Non-pigmented ciliary epithelial cell (primary cell): ENCODE measurements at regions not wholly inside any gene's neighbourhood (a gene's known extent, or its start where the extent isn't known, plus 50 kb on each side); places are given as distances from the start of the nearest gene placed in this dataset.
"Not testable (repeated sequence)": the region's sequence is repeated elsewhere in the genome, so short reads cannot be mapped to it uniquely, and the experiment has no call there.

ENCODE experiments used
- DNase-seq: peaks from one replicate; pipeline ENCODE4 v3.0.0-alpha.2; 2010; ENCODE audit warnings: low read depth

DNA sequence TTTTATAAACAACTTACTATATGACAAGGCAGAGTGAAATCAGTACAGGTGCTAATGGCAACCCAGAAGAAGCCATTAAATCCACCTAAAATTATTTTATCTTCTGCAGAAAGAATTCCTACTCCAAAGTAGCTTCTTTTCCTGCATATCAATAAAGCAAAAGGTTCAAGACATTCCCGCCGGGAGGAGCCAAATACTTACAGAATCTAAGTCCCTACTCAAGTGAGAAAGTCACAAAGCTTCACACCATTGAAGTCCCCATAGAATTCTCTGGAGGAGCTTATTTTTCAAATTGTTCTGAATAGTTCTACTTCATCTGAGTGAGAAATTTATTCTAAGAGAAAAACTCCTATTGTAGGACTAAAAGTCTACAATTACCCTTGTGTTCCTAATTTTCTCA lies 233.7 kb upstream of the HNRNPA3 start:
- DNase-seq, result no peak

DNA sequence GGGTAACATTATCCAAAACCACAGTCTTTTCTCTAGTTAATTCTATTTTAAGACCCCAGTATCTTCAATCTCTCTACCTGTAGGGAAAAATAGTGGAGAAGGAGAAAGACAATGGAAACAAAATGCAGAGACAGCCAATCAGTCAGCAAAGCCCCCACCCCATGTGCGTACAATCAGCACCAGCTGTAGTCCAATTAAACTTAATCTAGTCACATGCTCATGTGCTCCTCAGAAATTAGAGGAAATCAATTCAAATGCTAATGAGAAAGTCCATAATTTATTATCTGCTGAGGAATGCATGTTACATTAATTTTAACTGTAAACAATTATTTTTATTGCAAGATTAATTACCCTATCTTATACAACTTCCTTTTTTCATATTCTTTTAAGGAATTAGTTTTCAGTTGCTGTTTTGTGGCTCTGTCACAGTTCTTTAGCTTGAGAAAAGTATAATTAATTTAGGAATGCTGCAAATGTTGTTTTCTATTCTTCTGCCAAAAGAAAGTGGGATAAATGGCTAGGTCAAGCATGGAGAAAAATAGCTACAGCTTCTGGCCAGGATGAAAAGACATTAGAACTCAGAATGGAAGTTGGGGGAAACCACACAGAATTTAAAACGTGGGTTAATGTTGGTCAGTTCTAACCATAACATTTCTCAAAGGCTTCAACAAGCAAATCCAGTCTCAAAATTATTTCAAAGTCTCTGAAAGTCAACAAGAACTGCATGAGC lies 232.4 kb upstream of the HNRNPA3 start:
- DNase-seq, result no peak

DNA sequence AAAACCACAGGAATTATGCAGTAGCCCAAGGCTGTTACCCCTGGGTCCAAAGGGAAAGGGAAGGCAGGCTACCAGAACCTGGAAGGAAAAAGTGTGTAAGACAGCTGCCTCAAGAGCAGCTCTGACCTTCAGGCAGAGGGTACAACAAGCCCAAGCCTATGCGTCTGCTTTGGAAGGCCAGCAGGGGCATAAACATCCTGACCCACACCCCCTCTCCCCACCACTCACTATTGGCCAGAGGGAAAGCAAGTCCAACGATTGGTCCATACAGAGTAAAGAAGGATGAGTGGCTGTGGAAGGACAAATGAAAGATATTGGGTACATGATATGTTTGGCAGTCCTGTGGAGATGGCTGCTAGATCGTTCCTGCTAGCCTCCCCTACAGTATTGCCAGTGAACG lies 227.6 kb upstream of the HNRNPA3 start:
- DNase-seq, result no peak

DNA sequence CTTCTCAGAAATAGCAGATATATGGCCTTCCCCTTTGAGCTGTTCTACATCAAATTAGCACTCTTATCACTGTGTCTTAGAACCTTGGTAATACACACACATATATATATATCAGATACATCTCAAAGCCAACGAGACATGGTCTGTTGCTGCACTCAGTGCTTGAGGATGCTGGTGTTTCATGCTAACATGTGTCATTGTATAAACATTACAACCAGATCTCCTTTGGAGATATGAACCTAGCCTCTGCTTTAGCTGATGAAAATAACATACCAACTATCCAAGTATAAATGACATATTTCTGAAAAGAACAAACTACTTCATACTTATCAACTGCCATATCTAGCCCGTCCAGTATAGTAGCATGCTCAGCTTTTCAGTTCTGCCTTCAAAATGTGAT lies 226.7 kb upstream of the HNRNPA3 start:
- no peak for DNase-seq

DNA sequence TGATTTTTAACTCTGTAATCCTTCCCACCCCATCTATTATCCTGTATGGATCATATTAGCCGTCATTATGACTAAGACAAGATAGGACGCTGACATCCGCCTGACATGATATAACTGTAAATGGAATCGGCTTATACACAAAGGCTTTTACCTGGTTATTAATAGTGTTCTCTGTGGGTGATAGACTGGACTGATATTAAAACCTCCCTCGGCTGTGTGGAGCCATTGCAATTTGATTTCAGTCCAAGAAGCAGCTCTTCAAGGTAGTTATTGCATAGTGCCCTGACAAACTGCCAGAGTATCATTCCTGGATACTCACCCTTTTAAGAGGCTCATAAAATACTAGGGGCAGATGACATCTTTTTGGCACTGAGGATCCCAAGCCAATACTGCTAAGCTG lies 226.1 kb upstream of the HNRNPA3 start:
- DNase-seq, result no peak

DNA sequence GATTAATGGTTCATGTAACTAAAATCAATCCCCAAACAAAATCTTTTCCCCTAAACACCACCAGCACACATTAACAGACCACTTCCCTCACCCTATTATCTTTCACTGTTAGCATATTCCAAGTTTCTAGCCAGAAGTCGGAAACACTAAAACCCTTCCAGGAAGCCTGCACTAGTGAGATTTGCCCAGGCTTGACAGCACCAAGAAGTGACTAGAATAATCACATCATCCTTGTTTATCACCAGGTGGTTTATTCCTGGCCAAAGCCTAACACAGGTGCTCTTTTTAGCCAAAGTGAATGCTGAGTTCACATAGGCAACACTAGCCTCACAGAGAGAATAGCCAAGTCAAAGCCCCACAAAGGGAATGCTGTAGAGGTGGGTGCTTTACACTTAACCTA lies 221.2 kb upstream of the HNRNPA3 start:
- DNase-seq, result no peak

DNA sequence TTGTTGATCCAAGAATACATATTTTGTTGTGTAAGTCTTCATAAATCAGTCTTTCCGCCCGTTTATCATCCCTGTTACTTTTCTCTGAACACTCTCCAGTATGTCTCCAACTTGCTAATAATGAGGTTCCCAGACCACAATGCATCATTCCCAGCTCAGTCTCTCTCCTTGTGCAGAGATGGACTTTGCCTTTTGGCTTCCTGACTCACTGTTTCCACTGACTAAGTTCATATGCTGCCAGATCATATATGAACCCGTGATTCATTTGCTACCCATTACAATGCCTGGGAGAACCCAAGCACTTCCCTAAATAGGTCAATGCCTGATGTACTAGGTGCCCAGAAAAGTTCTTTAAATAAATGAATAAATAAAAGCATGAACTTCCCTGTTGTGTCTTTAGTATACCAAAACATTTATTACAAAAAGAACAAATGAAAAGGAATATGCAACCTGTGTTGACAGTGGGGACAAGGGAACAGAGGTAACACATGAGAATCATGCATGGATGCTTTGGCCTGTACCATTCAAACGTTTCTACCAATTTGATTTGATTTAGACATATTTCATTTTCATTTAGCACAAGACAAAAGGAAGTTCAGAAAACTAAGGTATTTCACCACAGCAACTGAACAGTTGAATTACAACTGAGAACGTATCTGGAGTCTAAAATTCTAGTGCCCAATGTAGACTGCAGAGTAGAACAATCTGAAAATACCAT lies 215.4 kb upstream of the HNRNPA3 start:
- DNase-seq, result peak; percentile 26

DNA sequence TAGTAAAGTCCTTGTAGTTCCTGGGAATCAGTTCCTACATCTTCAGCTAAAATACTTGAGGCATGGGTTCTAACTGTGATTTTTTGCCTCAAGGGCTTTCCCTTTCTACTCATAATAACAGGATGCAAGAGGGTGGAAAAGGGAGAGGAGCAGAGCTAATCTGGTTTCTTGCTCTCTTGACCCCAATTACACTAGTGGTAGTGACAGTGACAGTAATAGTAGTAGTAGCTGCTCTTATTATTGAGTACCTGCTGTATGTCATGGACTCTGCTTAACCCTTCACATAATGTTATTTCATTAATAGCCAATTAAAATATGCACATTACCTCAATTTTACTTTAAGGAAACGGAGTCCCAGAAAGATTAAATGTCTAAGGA lies 214.8 kb upstream of the HNRNPA3 start:
- DNase-seq, result no peak

DNA sequence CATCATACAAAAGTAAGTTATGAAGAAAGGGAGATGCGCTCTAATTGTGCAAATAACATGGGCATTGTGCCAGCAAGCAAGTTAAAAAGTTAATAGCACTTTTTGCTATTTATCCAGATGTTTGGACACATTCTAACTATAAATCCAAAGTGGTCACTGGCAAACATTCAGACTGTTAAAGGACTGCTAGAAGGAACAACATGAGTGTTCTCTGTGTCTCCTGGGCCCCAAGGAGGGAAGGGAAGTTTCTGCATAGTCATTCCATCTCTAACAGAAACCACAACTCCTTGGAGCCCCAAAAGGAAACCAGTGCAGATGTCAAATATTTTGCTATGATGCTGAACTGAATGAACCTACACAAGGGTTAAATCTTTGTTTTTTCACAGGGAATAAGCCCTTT lies 213.3 kb upstream of the HNRNPA3 start:
- DNase-seq, result no peak

DNA sequence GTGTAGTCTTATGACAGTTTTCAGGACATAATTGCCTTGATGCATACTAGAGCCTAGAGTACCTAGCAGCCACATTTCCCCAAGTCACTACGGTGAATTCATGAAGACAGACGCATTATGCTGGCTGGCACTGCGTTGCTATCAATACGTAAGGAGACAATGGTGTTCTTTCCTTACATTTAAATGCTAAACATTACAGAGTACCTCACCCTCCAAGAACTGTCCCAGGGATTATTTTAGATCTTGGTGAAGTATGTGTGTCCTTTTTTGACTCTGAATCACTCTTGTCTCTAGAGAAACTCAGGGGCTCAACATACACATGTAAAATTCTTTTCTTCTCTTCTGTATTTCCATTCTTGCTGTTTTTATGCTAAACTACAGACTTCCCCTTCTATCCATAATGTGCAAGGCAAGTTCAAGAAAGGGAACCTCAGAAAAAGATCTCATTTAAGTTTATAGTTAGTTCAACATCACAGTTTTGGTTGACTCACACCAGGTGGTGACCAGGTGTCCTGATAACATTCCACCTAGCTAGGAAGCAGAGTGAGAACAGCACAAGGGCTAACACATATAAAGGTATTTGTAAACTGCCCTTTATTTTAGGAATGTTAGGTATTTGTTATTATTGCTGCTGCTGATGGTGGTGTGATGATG lies 212.4 kb upstream of the HNRNPA3 start:
- no peak for DNase-seq

DNA sequence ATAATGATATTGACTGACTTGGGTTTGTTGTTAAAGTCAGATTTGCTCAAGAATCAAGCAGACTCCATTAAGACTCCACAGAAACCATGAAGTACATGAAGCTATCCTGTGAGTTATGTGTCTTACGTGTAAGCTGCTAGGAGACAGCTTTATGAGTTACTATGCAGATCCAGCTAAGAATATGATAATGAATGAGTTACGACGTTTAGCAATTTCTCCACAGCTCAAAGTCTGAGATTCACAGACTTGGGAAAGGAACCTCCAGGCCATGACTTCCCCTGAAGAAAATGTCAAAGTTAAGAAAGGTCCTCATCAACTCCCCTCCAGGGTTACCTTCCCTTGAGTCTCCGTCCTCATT lies 211.9 kb upstream of the HNRNPA3 start:
- no peak for DNase-seq

DNA sequence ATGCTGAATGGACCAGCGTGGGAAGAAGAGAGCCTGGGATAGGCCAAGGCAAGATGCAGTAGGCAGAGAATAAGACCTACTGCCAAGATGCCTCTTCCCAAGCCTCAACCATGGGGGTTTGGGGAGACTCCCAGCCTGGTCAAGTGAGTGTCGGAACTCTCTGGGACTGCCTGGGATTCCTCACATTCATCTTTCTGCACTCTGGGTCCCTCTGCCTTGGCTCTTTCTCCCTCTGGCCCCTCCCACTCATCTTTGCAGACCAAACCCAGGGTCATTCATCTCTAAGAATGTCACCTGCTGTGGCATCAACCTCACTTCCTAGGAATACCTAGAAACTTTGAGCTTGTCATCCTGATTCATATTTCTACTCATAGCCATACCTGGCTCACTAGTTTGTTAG lies 211.3 kb upstream of the HNRNPA3 start:
- DNase-seq, result no peak

DNA sequence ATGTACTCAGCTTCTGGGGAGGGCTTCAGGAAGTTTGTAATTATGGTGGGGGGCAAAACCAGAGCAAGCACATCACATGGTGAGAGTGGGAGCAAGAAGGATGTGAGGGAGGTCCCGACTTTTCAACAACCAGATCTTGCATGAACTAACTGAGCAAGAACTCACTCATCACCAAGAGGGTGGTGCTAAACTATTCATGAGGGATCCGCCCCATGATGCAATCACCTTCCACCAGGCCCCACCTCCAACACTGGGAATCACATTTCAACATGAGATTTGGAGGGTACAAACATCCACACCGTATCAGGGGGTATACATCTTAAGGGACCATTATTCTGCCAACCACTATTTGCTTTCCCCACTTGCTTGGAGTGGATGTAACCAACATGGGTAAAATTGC lies 209.6 kb upstream of the HNRNPA3 start:
- no peak for DNase-seq

DNA sequence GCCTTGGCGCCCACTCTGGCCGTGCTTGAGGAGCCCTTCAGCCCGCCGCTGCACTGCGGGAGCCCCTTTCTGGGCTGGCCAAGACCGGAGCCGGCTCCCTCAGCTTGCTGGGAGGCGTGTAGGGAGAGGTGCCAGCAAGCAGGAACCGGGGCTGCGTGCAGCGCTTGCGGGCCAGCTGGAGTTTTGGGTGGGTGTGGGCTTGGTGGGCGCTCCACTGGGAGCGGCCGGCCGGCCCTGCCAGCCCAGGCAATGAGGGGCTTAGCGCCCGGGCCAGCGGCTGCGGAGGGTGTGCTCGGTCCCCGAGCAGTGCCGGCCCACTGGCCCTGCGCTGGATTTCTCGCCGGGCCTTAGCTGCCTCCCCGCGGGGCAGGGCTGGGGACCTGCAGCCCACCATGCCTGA lies 204.9 kb upstream of the HNRNPA3 start:
- DNase-seq, result not testable (repeated sequence)

DNA sequence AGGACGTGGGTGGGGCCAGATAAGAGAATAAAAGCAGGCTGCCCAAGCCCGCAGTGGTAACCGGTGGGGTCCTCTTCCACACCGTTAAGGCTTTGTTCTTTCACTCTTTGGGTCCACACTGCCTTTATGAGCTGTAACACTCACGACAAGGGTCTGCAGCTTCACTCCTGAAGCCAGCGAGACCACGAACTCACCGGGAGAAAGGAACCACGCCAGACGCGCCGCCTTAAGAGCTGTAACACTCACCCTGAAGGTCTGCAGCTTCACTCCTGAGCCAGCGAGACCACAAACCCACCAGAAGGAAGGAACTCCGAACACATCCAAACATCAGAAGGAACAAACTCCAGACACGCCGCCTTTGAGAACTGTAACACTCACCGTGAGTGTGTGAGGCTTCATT lies 203.9 kb upstream of the HNRNPA3 start:
- DNase-seq, result not testable (repeated sequence)

DNA sequence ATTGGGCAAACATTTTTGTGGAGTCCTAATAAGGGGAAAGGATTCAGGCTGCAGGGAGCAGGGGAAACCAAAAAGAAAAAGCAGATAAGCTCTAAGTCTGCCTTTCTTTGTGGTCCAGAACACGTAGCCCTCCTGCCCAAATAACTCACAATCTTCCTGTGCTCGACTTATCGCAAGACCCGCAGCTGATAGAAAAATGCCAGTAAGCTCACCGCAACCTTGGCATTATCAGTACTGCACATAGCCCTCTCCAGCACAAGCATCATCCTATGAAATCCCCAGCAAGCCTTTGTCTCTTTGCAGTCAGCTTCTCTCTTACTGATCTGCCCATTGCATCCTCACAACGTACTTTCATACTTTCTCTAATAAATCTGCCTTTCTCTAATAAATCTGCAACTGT lies 202.4 kb upstream of the HNRNPA3 start:
- no peak for DNase-seq

DNA sequence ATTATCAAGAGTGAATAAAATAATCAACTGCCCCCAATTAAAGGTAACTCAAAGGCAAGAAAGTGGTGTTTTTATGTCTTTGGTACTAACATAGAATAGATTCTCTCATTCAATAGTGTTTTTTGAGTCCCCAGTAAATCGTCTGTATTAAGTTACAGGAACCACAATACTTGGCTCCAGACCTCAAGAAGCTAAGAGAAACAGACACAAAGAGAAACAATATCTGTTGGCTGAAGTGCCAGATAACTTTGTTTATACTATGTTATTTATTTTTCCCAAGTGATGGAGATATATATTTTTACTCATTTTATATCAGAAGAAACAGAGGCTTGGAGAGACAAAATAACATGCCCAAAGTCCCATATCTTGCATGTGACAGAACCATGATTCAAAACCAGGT lies 201.7 kb upstream of the HNRNPA3 start:
- DNase-seq, result no peak

DNA sequence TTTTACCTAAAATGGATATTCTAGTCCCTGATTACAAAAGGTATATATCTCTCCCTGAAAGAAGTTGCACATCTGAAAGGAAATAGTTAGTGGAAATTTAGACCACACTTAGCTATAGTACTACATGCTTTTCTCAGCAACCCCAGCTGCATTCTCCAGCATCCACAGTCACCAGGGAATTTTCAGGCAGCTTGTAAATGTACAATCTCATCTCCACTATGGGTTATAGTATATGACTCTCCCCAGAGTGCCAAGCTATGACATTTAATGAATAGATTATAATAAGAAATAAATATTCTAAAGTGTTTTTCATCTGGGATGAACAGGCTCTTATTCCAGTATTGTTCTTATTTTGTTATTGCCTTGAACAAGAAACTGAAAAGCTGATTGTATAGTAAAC lies 197.6 kb upstream of the HNRNPA3 start:
- DNase-seq, result no peak

DNA sequence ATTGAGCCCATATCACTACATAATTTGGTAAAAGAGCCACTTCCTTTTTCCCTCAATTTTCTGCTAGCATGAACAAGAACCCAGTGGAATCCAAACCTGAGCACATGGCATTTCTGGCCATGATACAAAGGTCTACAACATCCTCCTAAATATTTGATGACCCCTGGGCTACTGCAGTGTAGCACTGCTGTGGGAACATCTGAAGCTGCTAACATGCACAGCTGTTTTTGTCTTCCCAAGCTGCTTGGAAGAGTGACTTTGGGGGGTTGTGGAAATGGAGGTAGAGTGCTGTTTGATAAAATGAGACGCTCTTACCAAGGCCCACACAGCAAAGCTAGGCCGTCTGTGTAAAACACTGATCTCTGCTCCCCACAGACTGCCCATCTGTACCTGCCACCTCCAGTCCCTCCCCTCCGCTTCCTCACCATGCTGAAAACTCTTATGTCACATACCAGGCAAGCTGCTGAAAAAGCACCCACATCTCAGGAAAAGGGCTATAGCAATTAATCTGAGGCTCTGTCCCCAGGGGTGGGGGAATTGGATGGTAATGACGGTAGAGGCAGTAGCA lies 197.2 kb upstream of the HNRNPA3 start:
- no peak for DNase-seq

DNA sequence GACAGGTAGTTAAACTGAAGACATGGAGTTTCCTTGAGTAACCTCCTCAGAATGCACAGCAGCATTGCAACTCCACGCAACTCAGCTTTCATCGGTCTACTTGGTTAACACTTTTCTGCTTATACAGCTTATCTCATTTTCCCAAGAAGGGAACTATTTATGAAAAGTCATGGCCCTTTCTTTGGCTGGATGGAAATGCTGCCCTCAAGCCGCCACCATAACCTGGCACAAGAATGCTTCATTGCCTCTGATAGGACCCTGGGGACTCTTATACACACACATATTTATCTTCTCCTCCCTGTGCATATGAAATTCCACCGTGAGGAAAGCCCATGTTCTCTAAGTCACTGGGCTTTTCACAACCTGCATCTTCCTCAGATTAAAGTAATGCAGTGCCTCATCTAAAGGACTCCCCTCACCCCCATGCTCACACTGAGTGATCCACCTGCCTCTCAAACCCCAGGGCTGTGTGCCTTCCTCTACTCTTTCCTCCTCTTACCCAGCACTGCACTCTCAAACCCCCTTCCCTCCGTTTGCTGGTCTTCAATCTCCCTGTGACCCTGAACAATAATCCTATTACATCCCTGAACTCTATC lies 192.0 kb upstream of the HNRNPA3 start:
- DNase-seq, result no peak

DNA sequence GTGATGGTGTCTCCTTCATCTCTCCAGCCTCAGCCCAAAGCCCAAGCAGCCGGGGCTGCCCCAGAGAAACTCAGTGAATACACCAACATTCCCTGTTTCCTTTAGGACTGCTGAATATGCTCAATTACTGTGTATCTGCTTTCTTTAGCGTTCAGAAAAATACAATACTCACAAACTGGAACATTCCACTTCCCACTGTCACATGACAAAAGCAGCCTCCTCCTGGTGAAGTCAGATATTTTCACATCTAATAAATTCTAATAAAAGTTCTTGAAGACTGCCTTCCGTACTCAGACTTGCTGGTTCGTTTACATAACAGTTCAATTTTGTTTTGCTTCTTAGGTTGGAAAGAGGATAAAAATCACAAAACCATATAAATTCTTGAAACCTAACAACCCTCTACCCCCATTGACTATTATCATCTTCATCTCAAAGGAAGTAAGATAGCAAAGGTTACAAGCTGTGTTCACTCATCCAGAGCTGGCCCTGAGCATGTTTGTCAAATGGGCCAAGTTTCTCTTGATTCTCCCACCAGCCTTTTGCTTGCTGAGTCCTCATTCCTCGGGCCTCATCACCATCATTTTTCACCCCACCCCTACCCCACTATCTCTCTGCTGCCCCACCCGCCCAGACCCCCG lies 190.8 kb upstream of the HNRNPA3 start:
- DNase-seq, result no peak

DNA sequence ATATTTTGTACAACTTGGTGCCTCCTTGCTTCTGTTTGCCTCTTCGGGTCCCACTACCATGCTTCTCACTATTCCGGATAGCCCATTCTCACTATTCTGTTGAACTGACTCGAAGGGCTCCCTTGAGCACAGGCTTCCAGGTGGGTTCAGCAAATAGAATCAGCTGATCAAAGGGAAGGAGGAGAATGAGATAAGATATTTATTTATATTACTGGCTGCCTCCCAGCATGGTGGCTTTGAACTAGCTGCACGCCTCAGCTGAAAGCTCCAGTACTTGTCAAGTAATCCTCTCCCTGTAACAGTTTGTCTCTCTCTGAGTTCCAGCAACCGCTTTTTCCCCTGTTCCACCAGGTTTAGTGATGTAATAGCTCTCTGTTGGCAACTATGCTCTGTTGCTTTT lies 187.8 kb upstream of the HNRNPA3 start:
- DNase-seq, result no peak
